ENCODE measurements at regions not wholly inside any gene's neighbourhood (a gene's known extent, or its start where the extent isn't known, plus 50 kb on each side); places are given as distances from the start of the nearest gene placed in this dataset.
"Not testable (repeated sequence)": the region's sequence is repeated elsewhere in the genome, so short reads cannot be mapped to it uniquely, and the experiment has no call there.

DNA sequence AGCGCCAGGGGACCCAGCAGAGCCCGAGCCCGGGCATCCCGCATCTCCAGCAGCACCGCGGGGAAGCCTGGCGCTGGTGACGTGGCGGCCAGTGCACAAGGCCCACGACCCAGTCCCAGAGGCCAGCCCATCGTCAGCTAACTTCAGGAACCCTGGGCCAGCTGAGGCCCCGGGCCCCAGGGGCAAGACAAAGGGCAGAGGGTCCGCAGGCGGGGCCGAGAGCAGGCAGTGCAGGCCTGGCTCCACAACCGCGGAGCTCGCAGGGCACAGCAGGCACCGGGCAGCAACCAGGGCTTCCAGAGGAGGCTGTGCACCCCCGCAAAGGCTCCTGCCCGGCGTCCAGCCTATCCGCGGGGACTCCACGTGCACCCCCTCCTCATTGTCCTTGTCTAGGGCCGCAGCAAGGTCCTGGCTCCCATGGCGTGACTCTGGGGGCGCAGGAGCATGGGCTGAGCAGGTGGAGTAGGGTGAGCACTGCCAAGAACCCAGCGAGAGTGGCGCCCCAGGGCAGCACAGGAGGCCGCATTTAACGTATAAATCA is 352.5 kb downstream of the KCNJ18 start:
- not testable (repeated sequence) for H3K27me3 Mint-ChIP-seq; H3K9me3 Mint-ChIP-seq; H3K27ac Mint-ChIP-seq; H3K4me1 Mint-ChIP-seq (ENCODE audit: unreplicated experiment); H3K4me3 Mint-ChIP-seq; H3K36me3 Mint-ChIP-seq; DNase-seq (ENCODE audit: extremely low spot score, unreplicated experiment)

DNA sequence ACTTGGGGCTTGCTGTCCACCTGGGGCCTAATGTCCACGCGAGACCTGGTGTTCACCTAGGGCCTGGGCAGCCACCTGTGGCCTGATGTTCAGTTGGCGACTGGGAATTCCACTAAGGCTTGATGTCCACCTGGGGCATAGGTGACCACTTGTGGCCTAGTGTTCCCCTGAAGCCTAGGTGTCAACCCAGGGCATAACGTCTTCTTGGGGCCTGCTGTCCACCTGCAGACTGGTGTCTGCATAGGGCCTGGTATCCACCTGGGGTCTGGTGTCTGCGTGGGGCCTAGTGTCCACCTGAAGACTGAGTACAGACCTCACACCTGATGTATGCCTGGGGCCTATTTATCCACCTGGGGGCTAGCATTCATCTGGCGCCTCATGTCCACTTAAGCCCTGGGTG is 355.2 kb downstream of the KCNJ18 start:
- H3K27me3 Mint-ChIP-seq; H3K36me3 Mint-ChIP-seq; DNase-seq (ENCODE audit: extremely low spot score, unreplicated experiment); H3K27ac Mint-ChIP-seq; H3K4me3 Mint-ChIP-seq; H3K9me3 Mint-ChIP-seq; H3K4me1 Mint-ChIP-seq (ENCODE audit: unreplicated experiment): not testable (repeated sequence)

DNA sequence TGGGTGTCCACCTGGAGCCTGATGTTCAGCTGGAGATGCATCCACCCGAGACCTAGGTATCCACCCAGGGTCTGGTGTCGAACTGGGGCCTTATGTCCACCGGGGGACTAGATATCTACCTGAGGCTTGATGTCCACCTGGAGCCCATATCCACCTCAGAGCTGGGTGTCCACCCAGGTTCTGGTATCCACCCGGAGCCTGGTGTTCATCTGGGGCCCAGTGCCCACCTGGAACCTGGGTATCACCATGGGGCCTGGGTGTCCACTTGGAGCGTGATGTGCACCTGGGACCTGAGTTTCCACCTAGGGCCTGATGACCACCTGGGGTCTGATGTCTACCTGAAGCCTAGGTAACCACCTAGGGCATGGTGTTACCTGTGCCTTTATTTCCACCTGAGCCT is 355.9 kb downstream of the KCNJ18 start:
- not testable (repeated sequence) for H3K27ac Mint-ChIP-seq; H3K4me1 Mint-ChIP-seq (ENCODE audit: unreplicated experiment); DNase-seq (ENCODE audit: extremely low spot score, unreplicated experiment); H3K36me3 Mint-ChIP-seq; H3K9me3 Mint-ChIP-seq; H3K27me3 Mint-ChIP-seq; H3K4me3 Mint-ChIP-seq

DNA sequence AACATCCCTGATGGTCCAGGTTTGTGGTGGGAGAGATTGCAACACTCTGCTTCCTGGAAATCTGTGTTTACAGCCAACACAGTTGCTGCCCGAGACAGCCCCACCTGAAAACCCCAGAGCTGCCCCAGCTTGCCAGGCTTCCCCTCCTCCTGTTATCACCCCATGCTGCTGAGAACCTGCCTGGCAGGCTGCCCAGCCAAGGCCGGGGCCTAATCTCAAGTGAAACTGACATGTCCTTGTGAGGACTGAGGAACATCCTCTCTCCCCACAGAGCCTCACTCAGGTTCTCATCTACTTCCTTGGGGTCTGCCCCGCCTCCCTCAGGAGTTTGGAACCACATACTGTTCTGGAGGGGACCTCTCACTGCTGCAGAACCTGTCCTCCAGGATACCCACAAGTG is 358.4 kb downstream of the KCNJ18 start:
- not testable (repeated sequence) for H3K36me3 Mint-ChIP-seq; H3K27me3 Mint-ChIP-seq; H3K4me3 Mint-ChIP-seq; H3K27ac Mint-ChIP-seq; DNase-seq (ENCODE audit: extremely low spot score, unreplicated experiment); H3K9me3 Mint-ChIP-seq; H3K4me1 Mint-ChIP-seq (ENCODE audit: unreplicated experiment)

DNA sequence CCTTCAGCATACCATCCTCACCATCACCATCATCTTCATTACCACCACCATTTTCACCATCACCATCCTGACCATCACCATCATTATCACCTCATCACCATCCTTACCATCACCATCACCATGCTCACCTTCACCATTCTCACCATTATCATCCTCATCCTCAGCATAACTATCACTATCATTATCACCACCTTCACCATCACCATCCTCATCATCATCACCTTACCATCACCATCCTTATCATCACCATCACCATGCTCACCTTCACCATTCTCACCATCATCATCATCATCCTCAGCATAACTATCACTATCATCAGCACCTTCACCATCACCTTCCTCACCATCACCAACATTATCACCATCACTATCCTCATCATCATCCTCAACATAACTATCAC is 360.4 kb downstream of the KCNJ18 start:
- H3K9me3 Mint-ChIP-seq; H3K36me3 Mint-ChIP-seq; H3K4me1 Mint-ChIP-seq (ENCODE audit: unreplicated experiment); DNase-seq (ENCODE audit: extremely low spot score, unreplicated experiment); H3K4me3 Mint-ChIP-seq; H3K27me3 Mint-ChIP-seq; H3K27ac Mint-ChIP-seq: not testable (repeated sequence)

DNA sequence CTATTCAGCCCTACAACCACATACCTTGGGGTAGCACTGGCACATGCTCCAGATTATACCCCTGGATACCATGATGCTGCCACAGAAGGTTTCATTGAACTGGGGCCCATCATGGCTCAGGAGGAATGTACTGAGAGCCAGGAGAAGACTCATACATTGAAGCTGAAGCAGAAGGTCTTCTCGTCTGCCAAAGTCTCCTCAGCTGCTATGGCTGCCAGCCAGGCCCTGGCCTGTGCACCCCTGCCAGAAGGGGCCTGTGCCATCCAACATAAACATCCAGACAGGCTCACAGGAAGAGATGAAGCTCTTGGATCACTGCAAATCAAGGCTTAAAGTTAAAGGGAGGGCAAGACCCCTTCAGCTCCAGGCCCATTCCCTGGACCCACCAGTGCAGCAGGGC is 364.2 kb downstream of the KCNJ18 start:
- H3K36me3 Mint-ChIP-seq; H3K9me3 Mint-ChIP-seq; H3K4me3 Mint-ChIP-seq; DNase-seq (ENCODE audit: extremely low spot score, unreplicated experiment); H3K27ac Mint-ChIP-seq; H3K4me1 Mint-ChIP-seq (ENCODE audit: unreplicated experiment); H3K27me3 Mint-ChIP-seq: not testable (repeated sequence)

DNA sequence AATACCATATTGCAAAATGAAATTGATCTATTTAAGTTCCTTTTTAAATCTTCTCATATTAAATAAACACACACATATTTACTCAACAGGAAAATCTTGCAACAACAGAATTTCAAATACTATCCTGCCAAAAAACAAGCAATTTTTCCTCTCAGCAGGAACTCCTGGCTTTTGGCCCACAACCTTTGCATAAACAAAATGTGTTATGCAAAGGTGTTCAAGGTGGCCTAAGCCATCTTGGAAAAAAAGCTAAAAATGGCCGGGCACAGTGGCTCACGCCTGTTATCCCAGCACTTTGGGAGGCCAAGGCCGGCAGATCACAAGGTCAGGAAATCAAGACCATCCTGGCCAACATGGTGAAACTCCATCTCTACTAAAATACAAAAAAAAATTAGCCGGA is 383.6 kb downstream of the KCNJ18 start:
- not testable (repeated sequence) for DNase-seq (ENCODE audit: extremely low spot score, unreplicated experiment); H3K9me3 Mint-ChIP-seq; H3K36me3 Mint-ChIP-seq

DNA sequence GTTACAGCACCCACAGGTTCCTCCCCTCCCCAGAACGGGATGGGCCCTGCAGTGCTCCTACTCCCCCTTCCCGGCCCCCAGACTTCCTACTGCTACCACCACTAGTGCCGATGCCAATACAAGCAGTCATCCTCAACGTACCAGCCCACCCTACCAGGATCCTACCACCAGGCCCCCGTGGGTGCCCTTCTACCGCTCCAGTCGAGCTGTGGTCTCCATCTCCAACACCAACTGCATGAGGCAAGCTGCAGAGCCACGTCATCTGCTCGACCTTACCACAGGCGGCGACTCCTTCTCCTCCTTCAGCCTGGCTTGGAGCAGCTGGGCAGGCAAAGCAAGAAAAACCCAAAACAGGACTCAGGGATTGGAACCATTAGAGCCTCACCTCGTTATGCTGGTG is 396.3 kb downstream of the KCNJ18 start:
- not testable (repeated sequence) for H3K36me3 Mint-ChIP-seq; DNase-seq (ENCODE audit: extremely low spot score, unreplicated experiment); H3K9me3 Mint-ChIP-seq; H3K27ac Mint-ChIP-seq; H3K27me3 Mint-ChIP-seq; H3K4me3 Mint-ChIP-seq; H3K4me1 Mint-ChIP-seq (ENCODE audit: unreplicated experiment)

More for the DNA sequence above, 383.6 kb downstream of the KCNJ18 start:
- H3K27me3 Mint-ChIP-seq; H3K27ac Mint-ChIP-seq; H3K4me1 Mint-ChIP-seq (ENCODE audit: unreplicated experiment); H3K4me3 Mint-ChIP-seq: not testable (repeated sequence)

DNA sequence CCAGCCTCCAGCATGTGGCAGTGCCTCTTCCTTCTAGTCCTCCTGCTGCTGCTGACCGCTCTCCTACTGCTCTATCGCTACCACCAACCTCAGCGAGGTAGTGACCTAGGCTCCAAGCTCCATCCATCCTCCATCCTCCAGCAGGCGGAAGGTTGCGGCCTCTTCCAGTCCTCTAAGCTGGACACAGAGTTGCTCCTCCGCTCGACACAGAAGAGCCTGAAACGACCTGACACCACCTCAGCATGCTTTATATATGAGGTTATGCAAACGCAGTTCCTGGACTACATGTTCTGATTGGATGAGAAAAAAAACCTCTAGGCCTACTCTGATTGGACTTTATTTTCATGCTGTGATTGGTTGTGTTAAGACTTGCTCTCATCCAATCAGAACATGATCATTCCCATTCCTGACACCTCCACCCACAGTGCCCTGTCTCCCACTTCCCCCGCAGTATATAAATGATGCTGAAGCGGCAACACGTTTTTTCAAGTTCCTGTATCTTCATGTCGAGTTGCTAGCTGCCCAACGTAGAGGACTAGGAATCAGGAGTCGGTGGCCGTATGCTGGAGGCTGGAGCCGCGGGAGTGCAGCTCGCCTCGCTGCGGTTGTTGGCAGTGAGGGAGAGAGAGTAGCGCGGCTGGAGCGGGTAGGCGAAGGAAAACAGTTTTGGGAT is 398.1 kb downstream of the KCNJ18 start:
- H3K4me3 Mint-ChIP-seq: no peak overlapping the region
- no peak overlapping the region for H3K27ac Mint-ChIP-seq
- no peak for DNase-seq (ENCODE audit: extremely low spot score, unreplicated experiment)
- no peaks in the 10 kb centered on the region for H3K4me1 Mint-ChIP-seq (ENCODE audit: unreplicated experiment)
- no peaks in the 10 kb centered on the region for H3K36me3 Mint-ChIP-seq
- H3K9me3 Mint-ChIP-seq: peaks cover 7% of the 10 kb centered on the region
- TF ChIP-seq, protein P1, sequence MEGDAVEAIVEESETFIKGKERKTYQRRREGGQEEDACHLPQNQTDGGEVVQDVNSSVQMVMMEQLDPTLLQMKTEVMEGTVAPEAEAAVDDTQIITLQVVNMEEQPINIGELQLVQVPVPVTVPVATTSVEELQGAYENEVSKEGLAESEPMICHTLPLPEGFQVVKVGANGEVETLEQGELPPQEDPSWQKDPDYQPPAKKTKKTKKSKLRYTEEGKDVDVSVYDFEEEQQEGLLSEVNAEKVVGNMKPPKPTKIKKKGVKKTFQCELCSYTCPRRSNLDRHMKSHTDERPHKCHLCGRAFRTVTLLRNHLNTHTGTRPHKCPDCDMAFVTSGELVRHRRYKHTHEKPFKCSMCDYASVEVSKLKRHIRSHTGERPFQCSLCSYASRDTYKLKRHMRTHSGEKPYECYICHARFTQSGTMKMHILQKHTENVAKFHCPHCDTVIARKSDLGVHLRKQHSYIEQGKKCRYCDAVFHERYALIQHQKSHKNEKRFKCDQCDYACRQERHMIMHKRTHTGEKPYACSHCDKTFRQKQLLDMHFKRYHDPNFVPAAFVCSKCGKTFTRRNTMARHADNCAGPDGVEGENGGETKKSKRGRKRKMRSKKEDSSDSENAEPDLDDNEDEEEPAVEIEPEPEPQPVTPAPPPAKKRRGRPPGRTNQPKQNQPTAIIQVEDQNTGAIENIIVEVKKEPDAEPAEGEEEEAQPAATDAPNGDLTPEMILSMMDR (conservative IDR thresholded peaks at IDR 0.05): no peak
- H3K27me3 Mint-ChIP-seq: no peaks in the 10 kb centered on the region

DNA sequence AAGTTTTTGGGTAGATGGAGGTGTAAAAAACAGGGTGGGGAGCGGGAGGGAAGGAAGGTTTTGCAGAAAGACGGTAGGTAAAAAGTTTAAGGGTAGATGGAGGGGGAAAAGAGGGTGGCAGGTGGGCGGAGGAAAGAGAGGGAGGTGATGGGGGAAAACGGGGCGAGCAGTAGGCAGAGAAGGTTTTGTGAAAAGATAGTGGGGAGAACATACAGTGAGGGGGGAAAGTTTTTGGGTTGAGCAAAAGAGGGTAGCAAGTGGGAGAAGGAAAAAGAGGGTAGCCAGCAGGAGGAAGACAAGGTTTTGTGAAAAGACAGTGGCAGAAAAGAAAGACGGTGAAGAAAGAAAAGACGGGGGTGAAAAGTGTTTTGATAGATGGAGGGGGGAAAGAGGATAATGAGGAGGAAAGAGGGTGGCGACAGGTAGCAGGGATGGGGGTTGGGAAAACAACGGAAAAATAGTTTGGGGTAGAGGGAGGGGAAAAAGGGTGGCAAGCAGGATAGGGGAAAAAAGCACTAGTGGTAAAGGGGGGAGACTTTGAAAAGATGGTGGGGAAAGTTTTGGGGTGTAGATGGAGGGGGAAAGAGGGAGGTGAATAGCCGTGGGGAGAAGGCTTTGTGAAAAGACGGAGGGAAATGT is 398.8 kb downstream of the KCNJ18 start:
- not testable (repeated sequence) for H3K4me1 Mint-ChIP-seq (ENCODE audit: unreplicated experiment); H3K9me3 Mint-ChIP-seq; H3K36me3 Mint-ChIP-seq; DNase-seq (ENCODE audit: extremely low spot score, unreplicated experiment); H3K27ac Mint-ChIP-seq; H3K27me3 Mint-ChIP-seq
- peak overlapping the region; percentile 72 for H3K4me3 Mint-ChIP-seq

DNA sequence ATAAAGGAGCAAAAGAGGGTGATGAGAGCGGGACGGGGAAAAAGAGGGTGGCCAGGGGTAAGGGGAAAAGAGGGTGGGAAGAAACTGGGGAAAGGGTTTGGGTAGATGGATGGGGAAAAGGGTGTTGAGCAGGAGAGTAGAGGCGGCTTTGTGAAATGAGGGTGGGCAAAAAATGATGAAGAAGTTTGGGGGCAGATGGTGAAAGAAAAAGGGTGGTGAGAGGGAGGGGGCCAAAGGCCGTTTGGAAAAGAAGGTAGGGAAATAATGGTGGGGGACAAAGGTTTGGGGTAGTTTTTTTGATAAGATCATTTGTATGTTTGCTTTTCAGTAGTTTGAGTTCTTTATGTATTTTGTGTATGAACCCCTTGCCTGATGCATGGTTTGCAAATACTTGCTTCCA is 399.5 kb downstream of the KCNJ18 start:
- H3K4me3 Mint-ChIP-seq; H3K27me3 Mint-ChIP-seq; H3K36me3 Mint-ChIP-seq; H3K27ac Mint-ChIP-seq; H3K4me1 Mint-ChIP-seq (ENCODE audit: unreplicated experiment); H3K9me3 Mint-ChIP-seq; DNase-seq (ENCODE audit: extremely low spot score, unreplicated experiment): not testable (repeated sequence)

DNA sequence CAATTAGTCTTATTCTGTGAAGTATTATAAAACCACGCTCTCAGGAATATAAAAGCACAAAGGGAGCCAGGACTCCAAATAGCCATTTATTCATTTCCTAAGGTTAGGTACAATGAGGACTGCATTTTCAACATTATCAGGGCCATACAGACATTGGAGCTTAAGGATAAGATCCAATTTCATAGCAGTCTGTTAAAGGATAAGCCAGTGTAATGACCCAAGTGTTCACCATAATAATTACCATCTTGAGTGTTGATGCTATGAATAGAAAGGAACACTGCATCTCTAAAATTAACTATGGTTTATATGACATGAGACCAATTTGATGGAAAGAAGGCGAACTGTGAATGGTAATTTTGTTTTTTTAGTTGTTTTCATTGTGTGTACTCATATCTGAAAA is 403.1 kb downstream of the KCNJ18 start:
- H3K27ac Mint-ChIP-seq; H3K27me3 Mint-ChIP-seq; H3K36me3 Mint-ChIP-seq; H3K9me3 Mint-ChIP-seq; H3K4me3 Mint-ChIP-seq; DNase-seq (ENCODE audit: extremely low spot score, unreplicated experiment); H3K4me1 Mint-ChIP-seq (ENCODE audit: unreplicated experiment): not testable (repeated sequence)

DNA sequence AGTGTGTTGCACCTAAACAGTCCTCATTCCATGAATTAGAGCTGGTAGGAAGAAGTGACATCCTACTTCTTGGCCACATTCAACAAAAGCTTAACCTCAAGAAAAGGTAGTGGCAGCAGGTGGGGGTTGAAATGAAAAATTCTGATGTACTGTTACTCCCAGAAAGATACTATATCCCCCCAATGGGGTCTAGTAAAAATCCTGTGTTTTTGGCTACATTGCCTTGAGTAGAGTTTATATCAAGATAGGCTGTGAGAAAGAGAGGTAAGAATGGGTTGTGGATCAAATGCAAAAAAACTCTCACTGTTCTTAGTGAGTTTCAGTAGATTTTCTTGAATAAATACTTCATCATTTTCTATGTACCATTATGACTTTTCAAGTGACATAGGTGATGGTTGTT is 407.3 kb downstream of the KCNJ18 start:
- H3K27me3 Mint-ChIP-seq; DNase-seq (ENCODE audit: extremely low spot score, unreplicated experiment); H3K36me3 Mint-ChIP-seq; H3K4me3 Mint-ChIP-seq; H3K9me3 Mint-ChIP-seq; H3K4me1 Mint-ChIP-seq (ENCODE audit: unreplicated experiment); H3K27ac Mint-ChIP-seq: not testable (repeated sequence)

All from type B pancreatic cell (in vitro differentiated cells).